Tibial nerve (tissue), 4 donors: ENCODE measurements at regions not wholly inside any gene's neighbourhood (a gene's known extent, or its start where the extent isn't known, plus 50 kb on each side); places are given as distances from the start of the nearest gene placed in this dataset.

Experiments
- DNase-seq, 2 donors: peaks; one replicate each; pipeline ENCODE4 v3.0.0-alpha.2; 2019; ENCODE audit warnings: low spot score in 2 of 2
- H3K27ac ChIP-seq, 4 donors: fragments of 200-600 bp; sonication (generic) in 3 of 4; one replicate each; pipeline ENCODE4 v1.5.1; 2017 to 2019; ENCODE audit warnings: mild to moderate bottlenecking in 1 of 4
- H3K27me3 ChIP-seq, 2 donors: fragments of 200-600 bp; sonication (generic) in 1 of 2; one replicate each; pipeline versions ENCODE4 v1.5.1 to v1.6.0; 2017 to 2019
- H3K36me3 ChIP-seq, 3 donors: fragments of 200-600 bp; sonication (generic); one replicate each; pipeline ENCODE4 v1.5.1; 2018 to 2019
- H3K4me1 ChIP-seq, 4 donors: fragments of 200-600 bp; sonication (generic) in 3 of 4; one replicate each; pipeline ENCODE4 v1.5.1; 2017 to 2019
- H3K4me3 ChIP-seq, 4 donors: fragments of 200-600 bp; sonication (generic) in 3 of 4; one replicate each; pipeline ENCODE4 v1.5.1; 2017 to 2019; ENCODE audit warnings: mild to moderate bottlenecking in 1 of 4, moderate library complexity in 1 of 4
- H3K9me3 ChIP-seq, 4 donors: fragments of 200-600 bp; sonication (generic) in 3 of 4; one replicate each; pipeline ENCODE4 v1.5.1; 2017 to 2019
- CTCF ChIP-seq, 5 experiments: fragments of 200-600 bp in 3 of 5; fragments of 450-650 bp in 2 of 5; sonication (generic) in 3 of 5; IDR thresholded peaks; one replicate each; pipeline ENCODE4 v1.5.1; 2016 to 2019; ENCODE audit warnings: antibody characterized with exemption in 5 of 5, mild to moderate bottlenecking in 3 of 5, moderate library complexity in 2 of 5
- EP300 ChIP-seq, 2 donors: sonication (generic); formaldehyde crosslinking; IDR thresholded peaks; one replicate each; pipeline ENCODE4 v1.6.1; 2017; ENCODE audit warnings: antibody characterized with exemption in 2 of 2, mild to moderate bottlenecking in 1 of 2
- POLR2A ChIP-seq, 2 donors: fragments of 450-650 bp; IDR thresholded peaks; one replicate each; pipeline ENCODE4 v1.6.1; 2017; ENCODE audit warnings: antibody characterized with exemption in 2 of 2, mild to moderate bottlenecking in 2 of 2, moderate library complexity in 2 of 2
- WGBS, 2 donors: methylation state at CpG; one replicate each; pipeline ENCODE4 v1.1.5; 2018; 5-methylcytosine and 5-hydroxymethylcytosine counted together

- no peaks in the 10 kb centered on the region for H3K27me3 ChIP-seq
- TF ChIP-seq CTCF (IDR thresholded peaks at IDR 0.05) (no peak), POLR2A (IDR thresholded peaks at IDR 0.05) (no peak), EP300 (IDR thresholded peaks at IDR 0.05) (no peak)
- no peaks in the 10 kb centered on the region for H3K4me1 ChIP-seq
- H3K36me3 ChIP-seq, result no peaks in the 10 kb centered on the region
- H3K9me3 ChIP-seq, result no peaks in the 10 kb centered on the region
- 39 to 43% methylated on average over 1 of the region's 1 CpG for WGBS, 2 donors
- DNase-seq, result no peak
- no peak overlapping the region for H3K4me3 ChIP-seq
- no peak overlapping the region for H3K27ac ChIP-seq
Measured at GRCh38 chr9:80197661-80198060, 625.9 kb downstream of the TLE4 start.

DNA sequence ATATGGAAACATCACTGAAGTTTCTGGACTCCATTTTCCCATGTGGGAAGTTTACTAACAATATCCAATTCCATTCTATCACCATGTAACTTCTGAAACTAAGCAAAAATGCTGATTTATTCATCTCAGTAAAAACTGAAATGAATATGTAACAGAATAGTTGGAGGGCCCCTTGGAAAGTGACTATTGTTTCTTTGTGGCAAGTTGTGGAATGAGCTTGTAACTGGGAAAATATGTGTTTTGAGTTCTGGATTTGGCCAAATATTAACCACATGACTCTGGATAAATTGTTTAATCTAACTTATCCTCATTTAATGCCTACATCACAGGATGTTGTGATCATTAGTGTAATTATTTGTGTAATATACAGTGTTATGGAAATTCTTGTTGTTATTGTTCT is 619.3 kb downstream of the TLE4 start:
- H3K27me3 ChIP-seq, result no peaks in the 10 kb centered on the region
- no peak overlapping the region for H3K27ac ChIP-seq
- H3K36me3 ChIP-seq, result no peaks in the 10 kb centered on the region
- TF ChIP-seq CTCF (IDR thresholded peaks at IDR 0.05) (no peak), EP300 (IDR thresholded peaks at IDR 0.05) (no peak), POLR2A (IDR thresholded peaks at IDR 0.05) (no peak)
- H3K9me3 ChIP-seq, result no peaks in the 10 kb centered on the region
- no peak overlapping the region for H3K4me3 ChIP-seq
- DNase-seq, result no peak
- H3K4me1 ChIP-seq, result no peaks in the 10 kb centered on the region

DNA sequence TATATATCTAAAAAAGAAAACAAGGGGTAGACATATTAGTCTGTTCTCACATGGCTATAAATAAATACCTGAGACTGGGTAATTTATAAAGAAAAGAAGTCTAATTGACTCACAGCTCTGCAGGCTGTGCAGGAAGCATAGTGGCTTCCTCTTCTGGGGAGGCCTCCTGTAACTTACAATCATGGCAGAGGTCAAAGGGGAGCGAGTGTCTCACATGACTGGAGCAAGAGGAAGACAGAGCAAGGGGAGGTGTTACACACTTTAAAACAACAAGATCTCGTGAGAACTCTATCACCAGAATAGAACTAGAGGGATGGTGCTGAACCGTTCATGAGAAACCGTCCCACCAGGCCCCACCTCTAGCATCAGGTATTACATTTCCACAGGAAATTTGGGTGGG is 616.8 kb downstream of the TLE4 start:
- Histone ChIP-seq H3K9me3 (peaks cover 0 to 5% (median 0%) of the 10 kb centered on the region in 4 donors), H3K36me3 (no peaks in the 10 kb centered on the region), H3K4me3 (no peak overlapping the region), H3K27me3 (no peaks in the 10 kb centered on the region), H3K27ac (no peak overlapping the region), H3K4me1 (no peaks in the 10 kb centered on the region)
- DNase-seq, result no peak
- TF ChIP-seq POLR2A (IDR thresholded peaks at IDR 0.05) (no peak), EP300 (IDR thresholded peaks at IDR 0.05) (no peak), CTCF (IDR thresholded peaks at IDR 0.05) (no peak)
- WGBS, 2 donors, result 83 to 88% methylated on average over 4 of the region's 4 CpGs

GRCh38 chr9:80185112-80185738 is 613.5 kb downstream of the TLE4 start:
- H3K9me3 ChIP-seq, result peaks cover 0 to 10% (median 0%) of the 10 kb centered on the region in 4 donors
- no peak for DNase-seq
- TF ChIP-seq EP300 (IDR thresholded peaks at IDR 0.05), result no peak
- TF ChIP-seq POLR2A (IDR thresholded peaks at IDR 0.05), result no peak
- no peak for TF ChIP-seq CTCF (IDR thresholded peaks at IDR 0.05)
- H3K4me3 ChIP-seq, result no peak overlapping the region
- no peaks in the 10 kb centered on the region for H3K36me3 ChIP-seq
- no peaks in the 10 kb centered on the region for H3K27me3 ChIP-seq
- H3K27ac ChIP-seq, result no peak overlapping the region
- H3K4me1 ChIP-seq, result no peaks in the 10 kb centered on the region
- WGBS, 2 donors, result 94 to 98% methylated on average over 9 to 10 of the region's 27 CpGs

GRCh38 chr9:80177949-80178480 is 606.2 kb downstream of the TLE4 start:
- peaks cover 0 to 16% (median 0%) of the 10 kb centered on the region in 4 donors for H3K9me3 ChIP-seq
- no peak for TF ChIP-seq EP300 (IDR thresholded peaks at IDR 0.05)
- no peak for TF ChIP-seq POLR2A (IDR thresholded peaks at IDR 0.05)
- TF ChIP-seq CTCF (IDR thresholded peaks at IDR 0.05), result no peak
- H3K36me3 ChIP-seq, result no peaks in the 10 kb centered on the region
- 85 to 90% methylated on average over 2 of the region's 2 CpGs for WGBS, 2 donors
- no peaks in the 10 kb centered on the region for H3K4me1 ChIP-seq
- no peak overlapping the region for H3K27ac ChIP-seq
- H3K27me3 ChIP-seq, result no peaks in the 10 kb centered on the region
- no peak overlapping the region for H3K4me3 ChIP-seq
- DNase-seq, result no peak
